Activated CD4-positive, alpha-beta T cell treated with anti-CD3 and anti-CD28 coated beads, Interleukin-2, Interleukin-4, amounts not matched to agents 100 ng/mL and 50 ng/mL, durations not matched to agents 16 hours and 8 hours (primary cell): ENCODE measurements at regions not wholly inside any gene's neighbourhood (a gene's known extent, or its start where the extent isn't known, plus 50 kb on each side); places are given as distances from the start of the nearest gene placed in this dataset.
"Not testable (repeated sequence)": the region's sequence is repeated elsewhere in the genome, so short reads cannot be mapped to it uniquely, and the experiment has no call there.

Experiments
- DNase-seq: peaks from one replicate; pipeline ENCODE4 v3.0.0-alpha.2; 2020; ENCODE audit warnings: low spot score

- no peak for DNase-seq
Observed at GRCh38 chr2:58347810-58348209, 106.7 kb upstream of the FANCL start.

GRCh38 chr2:58341047-58341446, 99.9 kb upstream of the FANCL start:
- DNase-seq, result no peak

- DNase-seq, result no peak
Observed at GRCh38 chr2:58339548-58340243, 98.6 kb upstream of the FANCL start.

- DNase-seq, result no peak
Observed at GRCh38 chr2:58336416-58336815, 95.3 kb upstream of the FANCL start.

- no peak for DNase-seq
Observed at GRCh38 chr2:58334414-58334813, 93.3 kb upstream of the FANCL start.

- DNase-seq, result not testable (repeated sequence)
Observed at GRCh38 chr2:58325296-58325895, 84.3 kb upstream of the FANCL start.

GRCh38 chr2:58319481-58319880, 78.4 kb upstream of the FANCL start:
- DNase-seq, result no peak

GRCh38 chr2:58318949-58319348, 77.8 kb upstream of the FANCL start:
- not testable (repeated sequence) for DNase-seq

- no peak for DNase-seq
Observed at GRCh38 chr2:58313926-58314325, 72.8 kb upstream of the FANCL start.

GRCh38 chr2:58308435-58308834, 67.3 kb upstream of the FANCL start:
- DNase-seq, result no peak

GRCh38 chr2:58304843-58305242, 63.7 kb upstream of the FANCL start:
- no peak for DNase-seq

- no peak for DNase-seq
Observed at GRCh38 chr2:58299123-58299522, 58.0 kb upstream of the FANCL start.

- DNase-seq, result no peak
Observed at GRCh38 chr2:58293056-58293455, 51.9 kb upstream of the FANCL start.

GRCh38 chr2:58291726-58292438, 50.8 kb upstream of the FANCL start:
- no peak for DNase-seq
